GM10248 (cell line): ENCODE measurements at regions not wholly inside any gene's neighbourhood (a gene's known extent, or its start where the extent isn't known, plus 50 kb on each side); places are given as distances from the start of the nearest gene placed in this dataset.

Source experiments
- CTCF ChIA-PET: fragments of 300-600 bp; sonication (Branson Sonifier 250); formaldehyde crosslinking; extraction: SDS; loops from one replicate; lab custom pipeline; 2021; ENCODE audit warnings: antibody characterized with exemption; lab: Yijun Ruan, JAX
- POLR2A ChIA-PET: fragments of 350-650 bp; sonication (Branson Sonifier 250); formaldehyde crosslinking; extraction: SDS; loops from one replicate; lab custom pipeline; 2020; ENCODE audit warnings: antibody characterized with exemption; lab: Yijun Ruan, JAX
- DNase-seq: peaks from one replicate; pipeline ENCODE4 v3.0.0; 2012; ENCODE audit errors: extremely low spot score
- CTCF ChIP-seq: IDR thresholded peaks from 2 replicates; pipeline ENCODE4 v1.5.1; 2012; ENCODE audit warnings: mild to moderate bottlenecking, low read depth; ENCODE audit errors: extremely low read depth, missing control alignments, control extremely low read depth

- DNase-seq: no peak
- ChIA-PET POLR2A (no interaction called here), CTCF (no interaction called here)
- no peak for TF ChIP-seq CTCF
These were observed 175.4 kb upstream of the ATP5MC3 start for GRCh38 chr2:175356901-175357300.

DNA sequence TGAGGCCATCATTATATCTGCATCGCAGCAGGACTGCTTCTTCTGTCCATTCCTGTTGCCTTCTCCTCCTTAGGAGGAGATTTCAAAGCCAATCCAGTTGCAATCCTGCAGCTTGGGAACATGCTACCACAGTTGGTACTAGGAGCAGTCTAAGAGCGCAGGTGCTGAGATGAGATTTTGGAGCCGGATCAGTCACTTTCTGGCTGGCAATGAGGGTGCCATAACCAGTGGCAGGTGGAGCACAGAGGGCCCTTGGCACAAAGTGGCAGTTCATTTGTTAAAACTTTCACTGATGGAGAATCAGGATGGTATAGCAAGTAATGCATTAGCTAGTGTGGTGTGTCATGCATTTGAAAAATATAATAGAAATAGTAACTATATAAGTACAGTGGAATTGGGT lies 173.7 kb upstream of the ATP5MC3 start:
- CTCF ChIA-PET: interaction anchor here (0.8 to 1.4 kb wide), 2 partner anchors 10 to 743 kb away, joined by 3 to 4 read pairs; no protein-coding TSS in a partner anchor
- TF ChIP-seq CTCF: no peak
- POLR2A ChIA-PET: no interaction called here
- DNase-seq: no peak

DNA sequence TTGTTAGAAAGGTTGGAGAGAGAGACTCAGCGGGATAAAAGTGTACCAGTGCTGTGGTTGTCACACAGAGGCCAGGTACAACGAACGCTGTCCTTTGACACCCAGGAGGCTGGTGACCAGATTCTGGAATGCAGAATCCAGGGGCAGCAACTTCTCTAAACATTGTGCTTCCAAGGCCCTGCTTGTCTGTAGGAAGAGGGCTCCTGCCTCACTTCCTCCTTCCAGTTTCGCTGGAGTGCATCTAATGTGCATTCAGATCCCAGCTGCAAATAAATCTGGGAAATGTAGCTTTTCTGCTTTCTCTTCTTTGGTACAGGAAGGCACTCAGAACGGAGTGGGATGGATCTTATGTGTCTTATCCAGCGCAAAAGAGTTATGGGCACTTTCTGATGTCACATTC lies 171.8 kb upstream of the ATP5MC3 start:
- TF ChIP-seq CTCF: no peak
- POLR2A ChIA-PET: no interaction called here
- DNase-seq: no peak
- CTCF ChIA-PET: interaction anchor here (1.1 to 1.6 kb wide), 2 partner anchors 12 to 21 kb away, joined by 5 read pairs; no protein-coding TSS in a partner anchor

DNA sequence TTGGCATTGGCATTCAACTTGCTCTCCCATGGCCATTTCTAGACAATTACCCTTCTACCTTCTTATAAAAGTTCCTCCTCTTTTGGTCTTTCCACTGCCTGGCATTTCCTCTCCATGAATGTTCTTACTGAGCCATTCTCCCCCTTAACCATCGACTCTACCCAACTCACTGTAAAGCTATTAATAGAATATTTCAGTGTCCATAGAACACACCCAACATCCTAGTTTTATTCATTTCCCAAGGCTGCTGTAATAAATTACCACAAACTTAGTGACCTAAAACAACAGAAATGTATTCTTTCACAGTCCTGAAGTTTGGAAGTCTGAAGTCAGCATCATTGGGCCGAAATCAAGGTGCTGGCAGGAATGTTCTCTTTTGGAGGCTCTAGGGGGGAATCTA lies 170.0 kb upstream of the ATP5MC3 start:
- DNase-seq: no peak
- no peak for TF ChIP-seq CTCF
- ChIA-PET POLR2A (no interaction called here), CTCF (no interaction called here)

DNA sequence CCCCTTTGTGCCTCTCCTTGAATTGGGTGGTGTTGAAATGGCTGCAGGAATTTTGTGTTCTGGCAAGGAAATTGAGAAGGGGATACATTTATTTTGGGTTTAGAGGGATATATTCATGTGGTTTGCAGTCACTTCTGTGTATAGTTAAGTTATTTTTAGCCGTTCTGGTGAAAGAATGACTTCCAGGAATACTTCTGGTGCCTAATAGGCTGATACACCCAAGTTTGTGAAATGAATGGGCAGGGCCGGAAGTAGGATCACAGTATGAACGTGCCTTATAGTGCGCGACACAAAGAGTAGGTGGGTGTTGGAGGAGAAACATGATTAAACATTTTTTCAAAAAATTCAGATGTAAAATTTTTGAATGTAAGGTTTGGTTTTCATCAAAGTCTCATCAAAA lies 168.6 kb upstream of the ATP5MC3 start:
- no peak for DNase-seq
- ChIA-PET CTCF (no interaction called here), POLR2A (no interaction called here)
- no peak for TF ChIP-seq CTCF

DNA sequence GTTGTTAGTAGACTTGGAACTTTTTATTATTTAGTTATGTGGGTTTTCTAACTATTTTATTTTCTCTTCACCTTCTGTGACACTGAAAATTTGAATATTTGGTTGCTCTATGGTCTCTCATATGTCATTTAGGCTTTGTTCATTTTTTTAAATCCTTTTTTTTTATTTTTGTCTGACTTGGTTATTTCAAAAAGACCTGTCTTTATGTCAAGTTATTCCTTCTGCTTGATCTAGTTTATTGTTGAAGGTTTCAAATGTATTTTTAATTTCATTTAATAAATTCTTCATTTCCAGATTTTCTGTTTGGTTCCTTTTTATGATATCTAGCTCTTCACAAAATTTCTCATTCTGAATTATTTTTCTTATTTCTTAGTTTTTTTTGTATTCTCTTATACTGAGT lies 160.6 kb upstream of the ATP5MC3 start:
- DNase-seq: no peak
- ChIA-PET CTCF (no interaction called here), POLR2A (no interaction called here)
- no peak for TF ChIP-seq CTCF

DNA sequence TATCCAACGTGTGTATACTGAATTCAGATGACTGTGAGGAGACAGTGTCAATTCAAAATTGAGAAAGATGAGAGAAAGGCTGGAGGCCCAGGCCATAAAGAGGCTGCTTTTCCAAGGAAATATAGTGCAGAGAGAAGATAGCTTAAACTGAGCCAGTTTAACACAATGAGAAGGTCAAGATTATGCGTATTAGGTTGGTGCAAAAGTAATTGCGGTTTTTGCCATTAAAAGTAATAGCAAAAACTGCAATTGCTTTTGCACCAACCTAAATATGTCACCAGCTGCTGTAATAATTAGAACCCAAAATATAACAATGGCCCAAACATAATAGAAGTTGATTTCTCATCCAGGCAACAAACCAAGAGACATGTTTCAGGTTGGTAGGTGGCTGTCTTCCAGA lies 148.7 kb upstream of the ATP5MC3 start:
- TF ChIP-seq CTCF: no peak
- ChIA-PET CTCF (interaction anchor here (0.7 to 2.3 kb wide), 3 partner anchors 17 to 767 kb away, joined by 3 to 8 read pairs (median 3); no protein-coding TSS in a partner anchor), POLR2A (no interaction called here)
- DNase-seq: no peak
